ENCODE measurements at regions not wholly inside any gene's neighbourhood (a gene's known extent, or its start where the extent isn't known, plus 50 kb on each side); places are given as distances from the start of the nearest gene placed in this dataset.

DNA sequence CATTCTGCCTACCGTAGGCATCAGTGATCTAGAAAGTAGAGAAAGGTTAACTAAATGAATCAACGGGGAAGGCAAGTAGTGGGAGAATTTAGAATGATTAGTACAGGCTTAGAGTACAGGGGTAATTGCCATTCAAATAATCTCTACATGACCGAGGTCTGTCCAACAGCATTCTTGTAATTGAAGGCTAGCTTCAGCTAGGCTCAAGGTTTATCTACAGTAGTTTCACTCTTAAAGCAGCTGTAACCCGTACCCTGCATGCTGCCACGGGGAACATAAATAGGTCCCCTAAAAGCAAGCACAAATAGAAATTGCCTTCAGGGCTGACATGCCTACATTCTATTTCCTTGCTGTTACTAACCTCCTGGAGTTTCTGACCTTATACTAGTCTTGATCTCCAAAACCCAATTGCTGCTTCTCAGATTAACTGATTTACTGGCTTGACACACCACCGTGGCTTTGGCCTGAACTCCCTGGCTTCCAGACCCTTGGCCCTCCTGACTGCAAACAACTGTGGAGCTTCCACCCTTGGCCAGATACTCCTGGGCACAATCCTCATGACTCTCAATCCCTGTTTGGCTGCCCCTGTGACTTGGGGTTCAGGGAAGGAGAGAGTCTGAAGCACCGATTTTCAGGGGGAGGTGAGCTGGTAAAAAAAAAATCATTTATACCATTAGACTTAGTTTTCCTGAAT is 242.1 kb upstream of the FOXN3 start:
- Mint-ChIP-seq H3K27ac (no peak overlapping the region), H3K4me1 (ENCODE audit: low read depth) (peaks cover 3% of the 10 kb centered on the region), H3K27me3 (ENCODE audit: low read depth) (no peaks in the 10 kb centered on the region), H3K4me3 (no peak overlapping the region), H3K36me3 (ENCODE audit: low read depth) (peaks cover 5% of the 10 kb centered on the region), H3K9me3 (ENCODE audit: insufficient read depth) (no peaks in the 10 kb centered on the region)
- ATAC-seq (no peak), DNase-seq (no peak)
- CTCF ChIA-PET: interaction anchor here (0.8 to 1.5 kb wide), 3 partner anchors 8 to 109 kb away, joined by 3 to 4 read pairs (median 3); no protein-coding TSS in a partner anchor
- POLR2A ChIA-PET: interaction anchor here (0.7 kb wide), 1 partner anchor 10 kb away, joined by 3 read pairs; no protein-coding TSS in a partner anchor

DNA sequence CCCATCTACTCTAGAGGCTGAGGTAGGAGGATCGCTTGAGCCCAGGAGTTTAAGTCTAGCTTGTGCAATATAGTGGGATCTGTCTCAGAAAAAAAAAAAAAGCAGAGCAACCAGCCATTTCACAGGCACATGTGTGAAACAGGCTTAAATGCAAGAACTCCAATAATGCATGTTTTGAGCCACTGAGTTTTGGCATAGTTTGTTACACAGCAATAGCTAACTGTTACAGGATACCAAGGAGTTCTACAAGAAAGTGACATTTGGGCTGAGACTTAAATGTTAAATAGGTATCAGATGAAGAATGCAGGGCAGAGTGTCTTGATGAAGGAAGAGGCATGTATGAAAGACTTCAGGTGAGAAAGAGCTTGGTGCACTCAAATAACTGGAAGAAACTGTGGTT is 240.0 kb upstream of the FOXN3 start:
- DNase-seq: no peak
- ChIA-PET POLR2A (no interaction called here), CTCF (interaction anchor here (1.1 kb wide), 1 partner anchor 9 kb away, joined by 4 read pairs; no protein-coding TSS in a partner anchor)
- Mint-ChIP-seq H3K27me3 (ENCODE audit: low read depth) (no peaks in the 10 kb centered on the region), H3K27ac (no peak overlapping the region), H3K9me3 (ENCODE audit: insufficient read depth) (no peaks in the 10 kb centered on the region), H3K4me3 (no peak overlapping the region), H3K36me3 (ENCODE audit: low read depth) (peaks cover 5% of the 10 kb centered on the region), H3K4me1 (ENCODE audit: low read depth) (peaks cover 3% of the 10 kb centered on the region)
- ATAC-seq: no peak

DNA sequence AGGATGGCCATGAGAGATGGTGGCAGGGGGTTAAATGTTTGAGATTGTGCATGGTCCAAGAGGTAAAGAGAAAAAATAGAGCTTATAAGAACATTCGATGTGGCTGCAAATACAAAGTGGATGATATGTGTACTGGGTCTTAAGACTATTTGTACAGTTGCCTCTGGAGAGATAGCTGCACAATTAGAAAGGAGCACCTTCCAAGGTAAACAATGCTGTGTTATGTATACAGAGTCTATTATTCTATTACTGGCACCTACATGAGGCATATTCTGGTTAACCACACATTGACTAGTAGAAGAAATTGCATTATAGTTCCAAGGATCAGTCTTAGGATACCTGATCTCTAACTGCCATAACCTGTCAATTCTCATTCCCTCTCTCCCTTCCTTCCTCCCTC is 238.0 kb upstream of the FOXN3 start:
- Mint-ChIP-seq H3K36me3 (ENCODE audit: low read depth) (peaks cover 5% of the 10 kb centered on the region), H3K4me1 (ENCODE audit: low read depth) (peaks cover 9% of the 10 kb centered on the region), H3K4me3 (no peak overlapping the region), H3K27me3 (ENCODE audit: low read depth) (no peaks in the 10 kb centered on the region), H3K9me3 (ENCODE audit: insufficient read depth) (no peaks in the 10 kb centered on the region), H3K27ac (no peak overlapping the region)
- CTCF ChIA-PET: interaction anchor here (1.4 kb wide), 1 partner anchor 14 kb away, joined by 4 read pairs; no protein-coding TSS in a partner anchor
- ATAC-seq: no peak
- POLR2A ChIA-PET: no interaction called here
- DNase-seq: no peak

DNA sequence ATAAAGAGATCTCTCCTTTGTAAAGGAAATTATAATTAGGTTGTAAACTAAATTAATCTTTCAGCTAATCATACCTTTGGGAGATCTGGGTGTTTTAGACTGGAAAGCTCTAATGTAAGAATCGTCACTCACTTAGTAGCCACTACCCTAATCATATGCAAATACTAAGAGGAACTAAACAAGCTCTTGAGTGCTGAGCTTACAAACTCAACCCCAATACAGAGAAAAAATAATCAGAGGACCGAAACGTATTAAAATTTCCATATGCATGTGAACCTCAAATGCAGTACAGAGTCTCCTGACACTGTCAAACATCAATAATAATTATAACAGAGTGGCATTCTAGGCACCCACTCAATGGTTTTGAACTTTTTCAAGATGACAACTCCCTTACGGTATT is 235.3 kb upstream of the FOXN3 start:
- POLR2A ChIA-PET: interaction anchor here (0.6 kb wide), 1 partner anchor 223 kb away, joined by 3 read pairs; no protein-coding TSS in a partner anchor

DNA sequence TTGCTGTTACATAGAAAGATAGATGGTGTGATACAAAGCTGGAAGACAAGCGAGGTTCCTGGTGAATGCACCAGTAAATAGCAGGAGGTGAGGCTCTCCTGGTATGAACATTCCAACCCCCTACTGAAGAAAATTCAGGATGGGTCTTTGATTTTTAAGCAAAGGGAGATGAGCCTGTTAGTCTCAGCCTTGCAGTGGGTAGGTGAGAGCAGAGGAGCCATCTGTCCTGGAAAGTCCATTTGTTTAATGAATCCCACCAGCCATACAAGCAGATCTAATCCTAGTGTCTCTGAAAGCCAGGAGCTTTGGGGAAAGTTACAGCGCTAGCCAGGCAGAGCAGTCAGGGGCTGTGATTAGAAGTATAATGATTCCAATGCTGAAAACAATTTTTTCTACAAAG is 234.8 kb upstream of the FOXN3 start:
- DNase-seq (no peak), ATAC-seq (no peak)
- Mint-ChIP-seq H3K9me3 (ENCODE audit: insufficient read depth) (peaks cover 4% of the 10 kb centered on the region), H3K4me1 (ENCODE audit: low read depth) (peaks cover 11% of the 10 kb centered on the region), H3K36me3 (ENCODE audit: low read depth) (peaks cover 2% of the 10 kb centered on the region), H3K27me3 (ENCODE audit: low read depth) (no peaks in the 10 kb centered on the region), H3K4me3 (no peak overlapping the region), H3K27ac (no peak overlapping the region)
- POLR2A ChIA-PET: interaction anchor here (0.6 kb wide), 1 partner anchor 223 kb away, joined by 3 read pairs; no protein-coding TSS in a partner anchor
- CTCF ChIA-PET: interaction anchor here (0.8 to 1.4 kb wide), 3 partner anchors 9 to 116 kb away, joined by 3 to 4 read pairs (median 4); no protein-coding TSS in a partner anchor

More for the DNA sequence above, 235.3 kb upstream of the FOXN3 start:
- Mint-ChIP-seq H3K36me3 (ENCODE audit: low read depth) (peaks cover 5% of the 10 kb centered on the region), H3K4me3 (no peak overlapping the region), H3K9me3 (ENCODE audit: insufficient read depth) (no peaks in the 10 kb centered on the region), H3K4me1 (ENCODE audit: low read depth) (peaks cover 14% of the 10 kb centered on the region), H3K27ac (no peak overlapping the region), H3K27me3 (ENCODE audit: low read depth) (no peaks in the 10 kb centered on the region)
- CTCF ChIA-PET: interaction anchor here (0.8 to 1.4 kb wide), 3 partner anchors 8 to 115 kb away, joined by 3 to 4 read pairs (median 4); no protein-coding TSS in a partner anchor
- ATAC-seq (no peak), DNase-seq (no peak)

DNA sequence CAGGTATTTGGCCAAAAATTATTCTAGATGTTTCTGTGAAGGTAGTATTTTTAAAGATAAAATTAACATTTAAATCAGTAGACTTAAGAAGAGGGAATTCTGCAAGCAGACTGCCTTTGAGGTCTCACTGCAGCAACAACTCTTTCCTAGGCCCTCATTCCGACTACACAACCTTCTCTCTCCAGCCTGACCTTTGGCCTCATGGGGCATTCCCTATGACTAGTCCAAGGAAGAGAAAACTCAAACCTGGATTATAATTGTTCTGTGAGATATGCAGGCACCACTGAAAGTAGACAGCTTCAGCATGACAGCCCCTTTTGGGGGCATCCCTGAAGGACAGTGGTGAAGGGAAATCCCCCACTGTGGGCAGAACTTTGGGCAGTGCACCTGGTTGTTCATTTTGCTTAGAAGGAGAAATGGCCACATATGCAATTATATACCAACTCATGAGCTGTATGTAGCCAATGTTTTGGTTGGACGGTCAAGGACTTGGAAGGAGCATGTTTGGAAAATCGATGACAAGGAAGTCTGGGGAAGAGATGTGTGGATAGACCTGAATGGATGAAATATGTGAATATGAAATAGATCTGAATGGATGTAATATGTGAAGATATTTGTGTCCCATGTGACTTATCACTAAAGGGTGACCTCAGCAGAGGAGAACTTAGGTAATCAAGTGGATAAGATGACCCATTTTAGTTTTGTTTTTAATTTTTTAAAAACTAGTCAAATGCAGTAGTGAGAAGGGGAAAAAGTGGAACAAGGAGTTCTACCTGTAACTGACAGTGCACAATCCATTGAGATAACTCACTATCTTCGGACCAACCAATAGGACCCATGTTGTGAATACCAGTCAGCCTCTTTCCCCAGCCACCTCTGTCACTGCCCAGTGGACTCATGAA is 233.3 kb upstream of the FOXN3 start:
- ATAC-seq: no peak
- Mint-ChIP-seq H3K9me3 (ENCODE audit: insufficient read depth) (peaks cover 7% of the 10 kb centered on the region), H3K27ac (no peak overlapping the region), H3K4me1 (ENCODE audit: low read depth) (peaks cover 11% of the 10 kb centered on the region), H3K4me3 (no peak overlapping the region), H3K27me3 (ENCODE audit: low read depth) (no peaks in the 10 kb centered on the region), H3K36me3 (ENCODE audit: low read depth) (peaks cover 5% of the 10 kb centered on the region)
- POLR2A ChIA-PET: no interaction called here
- DNase-seq: no peak
- CTCF ChIA-PET: no interaction called here

DNA sequence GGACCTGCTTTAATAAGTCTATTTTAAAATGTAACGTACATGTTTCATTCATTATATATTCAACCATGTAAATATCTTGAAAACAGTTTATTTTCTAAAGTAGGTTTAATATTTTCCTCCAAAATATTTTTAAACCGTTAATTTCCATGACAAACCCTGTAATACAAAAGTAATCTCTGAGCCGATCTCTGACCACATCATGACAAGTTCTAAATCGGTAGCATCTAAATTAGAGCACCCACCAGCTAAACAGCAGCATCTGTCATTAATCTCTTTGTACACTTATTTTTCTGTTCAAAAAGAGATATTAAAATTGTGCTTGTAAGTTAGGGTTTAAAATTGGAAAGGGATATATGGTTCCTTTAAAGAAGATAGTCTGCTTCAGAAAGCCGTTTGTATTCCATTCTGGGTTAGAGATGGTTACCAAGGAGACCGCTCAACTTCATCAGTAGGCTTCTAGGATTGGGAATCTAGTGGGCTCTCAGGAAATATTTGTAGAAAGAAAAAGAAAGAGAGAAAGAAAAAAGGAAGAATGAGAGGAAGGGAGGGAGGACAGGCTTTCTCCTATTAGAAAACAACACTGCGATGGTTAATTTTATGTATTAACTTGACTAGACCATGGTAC is 232.5 kb upstream of the FOXN3 start:
- peaks cover 12% of the 10 kb centered on the region for H3K9me3 Mint-ChIP-seq (ENCODE audit: insufficient read depth)
- ChIA-PET CTCF (no interaction called here), POLR2A (no interaction called here)
- ATAC-seq (no peak), DNase-seq (no peak)
- peaks cover 5% of the 10 kb centered on the region for H3K36me3 Mint-ChIP-seq (ENCODE audit: low read depth)
- peaks cover 11% of the 10 kb centered on the region for H3K4me1 Mint-ChIP-seq (ENCODE audit: low read depth)
- no peaks in the 10 kb centered on the region for H3K27me3 Mint-ChIP-seq (ENCODE audit: low read depth)
- no peak overlapping the region for H3K27ac Mint-ChIP-seq
- H3K4me3 Mint-ChIP-seq: no peak overlapping the region

DNA sequence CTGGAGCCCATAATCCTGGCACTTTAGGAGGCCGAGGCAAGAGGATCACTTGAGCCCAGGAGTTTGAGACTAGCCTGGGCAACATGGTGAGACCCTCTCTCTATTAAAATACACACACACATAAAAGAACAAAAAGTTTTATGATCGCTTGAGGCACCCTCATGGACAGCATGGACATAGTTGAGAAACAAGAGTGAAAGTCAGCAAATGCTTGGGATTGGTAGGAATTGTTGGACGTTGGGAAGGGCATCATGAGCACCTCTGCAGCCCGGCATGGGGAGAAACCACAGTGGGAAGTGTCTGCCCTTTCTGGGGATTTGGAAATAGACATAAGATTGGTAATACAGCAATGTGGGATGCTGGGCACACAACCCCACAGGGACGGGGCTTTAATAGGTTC is 231.9 kb upstream of the FOXN3 start:
- no peak for DNase-seq
- CTCF ChIA-PET: interaction anchor here (1.0 kb wide), 1 partner anchor 9 kb away, joined by 4 read pairs; no protein-coding TSS in a partner anchor

DNA sequence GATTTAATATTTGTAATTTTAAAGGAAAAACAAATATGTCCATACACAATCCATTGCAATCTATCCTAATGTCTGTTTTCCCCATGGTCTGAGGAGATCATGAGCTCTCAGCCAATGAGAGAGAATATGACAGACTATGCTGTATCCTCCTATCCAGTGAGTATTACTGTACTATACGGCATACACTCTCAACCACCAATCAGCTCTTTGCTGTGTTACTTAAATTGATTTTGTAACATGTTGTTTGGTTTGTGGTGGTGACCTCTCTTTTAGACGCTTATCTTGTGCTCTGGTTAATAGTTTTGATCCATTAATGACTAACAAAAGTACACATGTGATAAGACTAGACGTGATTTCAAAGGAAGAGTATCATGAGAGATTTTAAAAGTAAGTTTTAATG is 231.5 kb upstream of the FOXN3 start:
- ChIA-PET POLR2A (no interaction called here), CTCF (interaction anchor here (0.6 to 1.0 kb wide), 2 partner anchors 9 to 577 kb away, joined by 3 to 4 read pairs; no protein-coding TSS in a partner anchor)
- DNase-seq (no peak), ATAC-seq (no peak)
- H3K4me1 Mint-ChIP-seq (ENCODE audit: low read depth): peaks cover 16% of the 10 kb centered on the region
- peaks cover 18% of the 10 kb centered on the region for H3K9me3 Mint-ChIP-seq (ENCODE audit: insufficient read depth)
- H3K4me3 Mint-ChIP-seq: no peak overlapping the region
- no peak overlapping the region for H3K27ac Mint-ChIP-seq
- no peaks in the 10 kb centered on the region for H3K27me3 Mint-ChIP-seq (ENCODE audit: low read depth)
- H3K36me3 Mint-ChIP-seq (ENCODE audit: low read depth): peaks cover 6% of the 10 kb centered on the region

More for the DNA sequence above, 231.9 kb upstream of the FOXN3 start:
- Mint-ChIP-seq H3K9me3 (ENCODE audit: insufficient read depth) (peaks cover 17% of the 10 kb centered on the region), H3K27ac (no peak overlapping the region), H3K36me3 (ENCODE audit: low read depth) (peaks cover 5% of the 10 kb centered on the region), H3K4me3 (no peak overlapping the region), H3K27me3 (ENCODE audit: low read depth) (no peaks in the 10 kb centered on the region), H3K4me1 (ENCODE audit: low read depth) (peaks cover 14% of the 10 kb centered on the region)
- POLR2A ChIA-PET: no interaction called here
- ATAC-seq: no peak

DNA sequence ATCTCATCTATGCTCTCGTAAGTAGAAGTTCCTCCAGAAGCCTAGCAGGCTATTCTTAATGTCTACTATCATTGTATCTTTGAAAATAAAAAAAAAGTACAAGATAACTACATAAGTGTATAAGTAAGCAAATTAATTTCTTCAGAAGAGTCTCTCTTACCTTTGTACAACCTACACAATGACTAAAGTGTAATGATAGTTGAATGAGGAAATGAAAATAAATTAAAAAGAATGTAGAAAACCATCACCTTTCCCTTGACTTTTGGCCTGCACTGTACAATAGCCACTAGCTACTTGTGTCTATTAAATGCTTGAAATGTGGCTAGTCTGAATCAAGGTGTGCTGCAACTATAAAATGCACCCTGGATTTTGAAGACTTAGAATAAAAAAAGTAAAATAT is 229.9 kb upstream of the FOXN3 start:
- CTCF ChIA-PET: no interaction called here
- H3K36me3 Mint-ChIP-seq (ENCODE audit: low read depth): peaks cover 15% of the 10 kb centered on the region
- H3K27ac Mint-ChIP-seq: no peak overlapping the region
- no peak overlapping the region for H3K4me3 Mint-ChIP-seq
- no peaks in the 10 kb centered on the region for H3K27me3 Mint-ChIP-seq (ENCODE audit: low read depth)
- no peak for ATAC-seq
- DNase-seq: no peak
- H3K9me3 Mint-ChIP-seq (ENCODE audit: insufficient read depth): peaks cover 24% of the 10 kb centered on the region
- peaks cover 31% of the 10 kb centered on the region for H3K4me1 Mint-ChIP-seq (ENCODE audit: low read depth)
- POLR2A ChIA-PET: interaction anchor here (0.7 to 1.8 kb wide), 2 partner anchors 29 to 475 kb away, joined by 3 to 5 read pairs; no protein-coding TSS in a partner anchor

DNA sequence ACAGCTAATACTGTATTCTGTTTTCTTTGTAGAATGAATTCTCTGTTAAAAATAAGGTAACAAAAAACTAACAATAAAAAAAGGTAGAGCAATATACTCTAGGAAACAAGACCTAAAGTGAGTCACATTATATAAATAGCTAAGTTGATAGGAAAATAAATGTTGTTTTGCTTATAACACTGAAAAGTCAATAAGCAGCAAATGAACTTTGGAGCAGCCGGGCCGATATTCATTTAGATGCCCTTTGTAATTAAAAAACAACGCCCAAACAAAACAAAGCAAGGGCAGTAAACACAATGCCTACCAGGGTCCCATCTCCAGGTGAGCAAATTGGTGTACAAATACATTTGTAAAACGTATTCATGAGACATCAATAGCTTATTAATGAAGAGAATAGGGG is 227.6 kb upstream of the FOXN3 start:
- H3K36me3 Mint-ChIP-seq (ENCODE audit: low read depth): peaks cover 35% of the 10 kb centered on the region
- ChIA-PET CTCF (interaction anchor here (0.7 to 1.2 kb wide), 6 partner anchors 25 to 318 kb away, joined by 3 to 4 read pairs (median 3); no protein-coding TSS in a partner anchor), POLR2A (no interaction called here)
- H3K27ac Mint-ChIP-seq: no peak overlapping the region
- no peak overlapping the region for H3K4me3 Mint-ChIP-seq
- no peaks in the 10 kb centered on the region for H3K27me3 Mint-ChIP-seq (ENCODE audit: low read depth)
- peaks cover 35% of the 10 kb centered on the region for H3K9me3 Mint-ChIP-seq (ENCODE audit: insufficient read depth)
- ATAC-seq (no peak), DNase-seq (no peak)
- peaks cover 46% of the 10 kb centered on the region for H3K4me1 Mint-ChIP-seq (ENCODE audit: low read depth)
